ENCODE measurements at regions not wholly inside any gene's neighbourhood (a gene's known extent, or its start where the extent isn't known, plus 50 kb on each side); places are given as distances from the start of the nearest gene placed in this dataset.

- FAIRE-seq (no peak), DNase-seq (ENCODE audit: extremely low read depth in 1 of 4, low spot score in 3 of 4) (no peak), ATAC-seq (no peak)
- Histone ChIP-seq H2AFZ (ENCODE audit: low read depth, low read length) (no peak overlapping the region), H3K36me3 (ENCODE audit: control insufficient read depth, insufficient read depth, low read length) (no peaks in the 10 kb centered on the region), H4K20me1 (replicated peaks; ENCODE audit: control insufficient read depth, insufficient read depth, low read length) (no peaks in the 10 kb centered on the region), H3K4me3 (no peak overlapping the region), H3K4me2 (ENCODE audit: insufficient read depth, low read length) (no peak overlapping the region), H3K9ac (ENCODE audit: insufficient read depth in 1 of 2, low read depth in 2 of 2, low read length in 2 of 2) (no peak overlapping the region), H3K27me3 (ENCODE audit: control insufficient read depth in 2 of 2, insufficient read depth in 2 of 2, low read length in 2 of 2) (no peaks in the 10 kb centered on the region), H3K4me1 (replicated peaks in 1 of 2; ENCODE audit: control insufficient read depth in 2 of 2, insufficient read depth in 2 of 2, low read length in 2 of 2) (no peaks in the 10 kb centered on the region), H3K9me3 (replicated peaks; ENCODE audit: control insufficient read depth, insufficient read depth, low read depth, low read length) (peaks cover 3% of the 10 kb centered on the region; the same call in 1 of the 2 replicates), H3K9me1 (ENCODE audit: control insufficient read depth, insufficient read depth, low read length) (no peaks in the 10 kb centered on the region), H3K27ac (ENCODE audit: extremely low read depth, low read depth, low read length) (no peak overlapping the region), H3K79me2 (ENCODE audit: control insufficient read depth, insufficient read depth, low read length) (no peaks in the 10 kb centered on the region)
- TF ChIP-seq FOS (IDR thresholded peaks at IDR 0.05; ENCODE audit: extremely low read depth, insufficient read length): no peak
- TF ChIP-seq THRAP3 (IDR thresholded peaks at IDR 0.05; ENCODE audit: borderline replicate concordance): no peak
- no peak for TF ChIP-seq MTA3 (IDR thresholded peaks at IDR 0.05; ENCODE audit: borderline replicate concordance)
- TF ChIP-seq KLF6 (CRISPR knock-in tag; IDR thresholded peaks at IDR 0.05; ENCODE audit: borderline replicate concordance): no peak
- no peak for TF ChIP-seq SRSF1 (IDR thresholded peaks at IDR 0.05; ENCODE audit: low read depth, low read length)
- TF ChIP-seq CGGBP1 (CRISPR knock-in tag; IDR thresholded peaks at IDR 0.05): no peak
- no peak for TF ChIP-seq SMARCA4 (IDR thresholded peaks at IDR 0.05)
- TF ChIP-seq TCF7 (IDR thresholded peaks at IDR 0.05; ENCODE audit: borderline replicate concordance): no peak
- no peak for TF ChIP-seq POU5F1 (IDR thresholded peaks at IDR 0.05; ENCODE audit: borderline replicate concordance, low read depth, low read length, partially characterized antibody)
- TF ChIP-seq GABPA (tag; conservative IDR thresholded peaks at IDR 0.05; ENCODE audit: low read depth): no peak
- no peak for TF ChIP-seq ZNF239 (CRISPR knock-in tag; IDR thresholded peaks at IDR 0.05)
- WGBS (ENCODE audit: insufficient coverage, low coverage, missing lambda C conversion rate): 0% methylated on average over 1 of the region's 1 CpG
- CTCF ChIA-PET (ENCODE audit: low intra/inter-chr PET ratio): no interaction called here
- POLR2A ChIA-PET: no interaction called here
- intact Hi-C loops (cut with micrococcal nuclease) (no loop called here), in situ Hi-C loops (cut with MboI) (no loop called here)
- BruUV-seq (replicated peaks): no TSS peak
Measured at GRCh38 chr6:121806116-121806515, 370.7 kb downstream of the GJA1 start.

Data from K562 (cell line).